Mesenchymal stem cell (in vitro differentiated cells and primary cell): ENCODE measurements at regions not wholly inside any gene's neighbourhood (a gene's known extent, or its start where the extent isn't known, plus 50 kb on each side); places are given as distances from the start of the nearest gene placed in this dataset.

ENCODE experiments used
- DNase-seq: peaks from one replicate; pipeline ENCODE4 v3.0.0-alpha.2; 2013
- H2AFZ ChIP-seq: one replicate; pipeline ENCODE4 v1.6.1; 2013; ENCODE audit warnings: low read depth, mild to moderate bottlenecking, control low read depth, inconsistent platforms, low read length, moderate library complexity
- H2AK5ac ChIP-seq: 2 replicates; pipeline ENCODE4 v1.6.1; 2013; ENCODE audit warnings: low read length, moderate library complexity, mild to moderate bottlenecking, inconsistent platforms; ENCODE audit not compliant: severe bottlenecking
- H2BK120ac ChIP-seq: one replicate; pipeline ENCODE4 v1.6.1; 2013; ENCODE audit warnings: low read depth, mild to moderate bottlenecking, inconsistent platforms, low read length, moderate library complexity
- H2BK12ac ChIP-seq, 2 experiments: one replicate each; pipeline ENCODE4 v1.6.1; 2013; ENCODE audit warnings: inconsistent platforms in 2 of 2, low read length in 2 of 2, mild to moderate bottlenecking in 2 of 2, moderate library complexity in 2 of 2, control low read depth in 1 of 2
- H2BK15ac ChIP-seq: one replicate; pipeline ENCODE4 v1.6.1; 2013; ENCODE audit warnings: mild to moderate bottlenecking, low read depth, inconsistent platforms; ENCODE audit not compliant: poor library complexity, severe bottlenecking
- H2BK5ac ChIP-seq: 2 replicates; pipeline ENCODE4 v1.6.1; 2013; ENCODE audit warnings: low read depth, mild to moderate bottlenecking, low read length, control low read depth, inconsistent platforms; ENCODE audit not compliant: poor library complexity, severe bottlenecking
- H3K14ac ChIP-seq, 2 experiments: one replicate each; pipeline ENCODE4 v1.6.1; 2013; ENCODE audit warnings: inconsistent platforms in 2 of 2, low read length in 2 of 2, control low read depth in 1 of 2, mild to moderate bottlenecking in 1 of 2, moderate library complexity in 1 of 2
- H3K18ac ChIP-seq, 2 experiments: one replicate each; pipeline ENCODE4 v1.6.1; 2013; ENCODE audit warnings: inconsistent platforms in 2 of 2, low read length in 2 of 2, control low read depth in 1 of 2, low read depth in 1 of 2, mild to moderate bottlenecking in 1 of 2
- H3K23ac ChIP-seq, 2 experiments: one replicate each; pipeline ENCODE4 v1.6.1; 2013; ENCODE audit warnings: inconsistent platforms in 2 of 2, low read length in 2 of 2, mild to moderate bottlenecking in 2 of 2, moderate library complexity in 2 of 2, control low read depth in 1 of 2
- H3K27ac ChIP-seq: 2 replicates; pipeline ENCODE4 v1.5.1; 2013; ENCODE audit warnings: mild to moderate bottlenecking, moderate library complexity, low read length, control low read depth, inconsistent platforms; ENCODE audit not compliant: poor library complexity, severe bottlenecking
- H3K27me3 ChIP-seq, 2 experiments: 2 replicates each; pipeline versions ENCODE4 v1.6.1 to v1.7.0; 2013; ENCODE audit warnings: low read length in 2 of 2, mild to moderate bottlenecking in 2 of 2, moderate library complexity in 2 of 2, control low read depth in 1 of 2, inconsistent platforms in 1 of 2; ENCODE audit not compliant: control insufficient read depth in 1 of 2, insufficient read depth in 1 of 2
- H3K36me3 ChIP-seq, 2 experiments: 2 replicates each; pipeline versions ENCODE4 v1.6.1 to v1.7.0; 2013; ENCODE audit warnings: low read length in 2 of 2, control low read depth in 1 of 2, inconsistent platforms in 1 of 2, low read depth in 1 of 2, mild to moderate bottlenecking in 1 of 2; ENCODE audit not compliant: insufficient read depth in 2 of 2, control insufficient read depth in 1 of 2
- H3K4ac ChIP-seq, 2 experiments: one replicate each; pipeline ENCODE4 v1.6.1; 2013; ENCODE audit warnings: inconsistent platforms in 2 of 2, low read length in 2 of 2, mild to moderate bottlenecking in 2 of 2, moderate library complexity in 2 of 2, control low read depth in 1 of 2, low read depth in 1 of 2
- H3K4me1 ChIP-seq: 2 replicates; pipeline ENCODE4 v1.6.1; 2013; ENCODE audit warnings: low read depth, low read length, control low read depth; ENCODE audit not compliant: control insufficient read depth, insufficient read depth
- H3K4me2 ChIP-seq: 2 replicates; pipeline ENCODE4 v1.6.1; 2013; ENCODE audit warnings: low read length, mild to moderate bottlenecking, inconsistent platforms; ENCODE audit not compliant: poor library complexity, severe bottlenecking
- H3K4me3 ChIP-seq, 2 experiments: 2 replicates each; pipeline versions ENCODE4 v1.5.1 to v1.7.0; 2013; ENCODE audit warnings: low read length in 2 of 2, mild to moderate bottlenecking in 2 of 2, control low read depth in 1 of 2, low read depth in 1 of 2; ENCODE audit not compliant: insufficient read depth in 1 of 2
- H3K79me1 ChIP-seq: replicated peaks from 2 replicates; pipeline ENCODE4 v1.6.1; 2013; ENCODE audit warnings: mild to moderate bottlenecking, control low read depth, low read length, inconsistent platforms; ENCODE audit not compliant: poor library complexity, severe bottlenecking
- H3K9ac ChIP-seq: 2 replicates; pipeline ENCODE4 v1.7.0; 2013; ENCODE audit warnings: mild to moderate bottlenecking, low read length, moderate library complexity
- H3K9me3 ChIP-seq: 2 replicates; pipeline ENCODE4 v1.7.0; 2013; ENCODE audit warnings: mild to moderate bottlenecking, low read length; ENCODE audit not compliant: control insufficient read depth
- H4K8ac ChIP-seq: one replicate; pipeline ENCODE4 v1.6.1; 2013; ENCODE audit warnings: inconsistent platforms, mild to moderate bottlenecking, low read length, moderate library complexity
- H4K91ac ChIP-seq: one replicate; pipeline ENCODE4 v1.6.1; 2013; ENCODE audit warnings: mild to moderate bottlenecking, low read length, inconsistent platforms
- WGBS: methylation state at CpG from one replicate; pipeline ENCODE4 v1.1.7; 2013; ENCODE audit warnings: mixed read lengths; 5-methylcytosine and 5-hydroxymethylcytosine counted together

- 100% methylated on average over 2 of the region's 3 CpGs for WGBS
- Histone ChIP-seq H3K4me3 (no peak overlapping the region), H3K79me1 (no peaks in the 10 kb centered on the region), H3K23ac (no peak overlapping the region), H3K18ac (no peak overlapping the region), H3K4ac (no peak overlapping the region), H3K14ac (no peak overlapping the region), H2BK15ac (no peak overlapping the region), H2BK120ac (no peak overlapping the region), H4K91ac (no peak overlapping the region), H3K36me3 (no peaks in the 10 kb centered on the region), H3K27me3 (no peaks in the 10 kb centered on the region), H2AFZ (no peak overlapping the region), H3K4me2 (no peak overlapping the region), H3K4me1 (no peaks in the 10 kb centered on the region), H3K27ac (no peak overlapping the region), H3K9me3 (no peaks in the 10 kb centered on the region), H4K8ac (no peak overlapping the region), H2BK12ac (no peak overlapping the region), H2BK5ac (no peak overlapping the region), H3K9ac (no peak overlapping the region), H2AK5ac (no peak overlapping the region)
- no peak for DNase-seq
Observed at GRCh38 chr4:107182347-107182746, 146.2 kb upstream of the DKK2 start.

- Histone ChIP-seq H4K91ac (no peak overlapping the region), H3K36me3 (no peaks in the 10 kb centered on the region), H3K27ac (no peak overlapping the region), H3K27me3 (no peaks in the 10 kb centered on the region), H3K79me1 (no peaks in the 10 kb centered on the region), H2BK12ac (no peak overlapping the region), H3K4ac (no peak overlapping the region), H3K9me3 (peaks cover 3% of the 10 kb centered on the region), H3K4me1 (no peaks in the 10 kb centered on the region), H2BK15ac (no peak overlapping the region), H3K9ac (no peak overlapping the region), H3K18ac (no peak overlapping the region), H3K4me2 (no peak overlapping the region), H2AK5ac (no peak overlapping the region), H2AFZ (no peak overlapping the region), H3K4me3 (no peak overlapping the region), H4K8ac (no peak overlapping the region), H2BK120ac (no peak overlapping the region), H2BK5ac (no peak overlapping the region), H3K14ac (no peak overlapping the region), H3K23ac (no peak overlapping the region)
- DNase-seq: no peak
- WGBS: no CpG with 5 or more reads among the region's 1 CpG
Observed at GRCh38 chr4:107166873-107167450, 130.8 kb upstream of the DKK2 start.

GRCh38 chr4:107166181-107166580, 130.1 kb upstream of the DKK2 start:
- Histone ChIP-seq H3K18ac (no peak overlapping the region), H3K23ac (no peak overlapping the region), H4K8ac (no peak overlapping the region), H3K9ac (no peak overlapping the region), H3K27me3 (no peaks in the 10 kb centered on the region), H3K4me1 (no peaks in the 10 kb centered on the region), H3K27ac (no peak overlapping the region), H3K9me3 (peaks cover 3% of the 10 kb centered on the region), H2BK12ac (no peak overlapping the region), H2BK15ac (no peak overlapping the region), H2BK5ac (no peak overlapping the region), H2AFZ (no peak overlapping the region), H3K4me3 (no peak overlapping the region), H3K36me3 (no peaks in the 10 kb centered on the region), H2AK5ac (no peak overlapping the region), H4K91ac (no peak overlapping the region), H3K4ac (no peak overlapping the region), H3K4me2 (no peak overlapping the region), H3K14ac (no peak overlapping the region), H2BK120ac (no peak overlapping the region), H3K79me1 (no peaks in the 10 kb centered on the region)
- no peak for DNase-seq

GRCh38 chr4:107164962-107165475, 128.9 kb upstream of the DKK2 start:
- Histone ChIP-seq H2BK120ac (no peak overlapping the region), H3K23ac (no peak overlapping the region), H3K9ac (no peak overlapping the region), H3K4ac (no peak overlapping the region), H3K79me1 (no peaks in the 10 kb centered on the region), H2BK5ac (no peak overlapping the region), H4K8ac (no peak overlapping the region), H3K4me1 (no peaks in the 10 kb centered on the region), H3K27ac (no peak overlapping the region), H2AK5ac (no peak overlapping the region), H3K27me3 (no peaks in the 10 kb centered on the region), H3K18ac (no peak overlapping the region), H3K36me3 (no peaks in the 10 kb centered on the region), H2AFZ (no peak overlapping the region), H2BK12ac (no peak overlapping the region), H3K14ac (no peak overlapping the region), H2BK15ac (no peak overlapping the region), H3K4me3 (no peak overlapping the region), H3K9me3 (peaks cover 3% of the 10 kb centered on the region), H3K4me2 (no peak overlapping the region), H4K91ac (no peak overlapping the region)
- WGBS: no CpG with 5 or more reads among the region's 2 CpGs
- DNase-seq: no peak
